ENCODE measurements at regions not wholly inside any gene's neighbourhood (a gene's known extent, or its start where the extent isn't known, plus 50 kb on each side); places are given as distances from the start of the nearest gene placed in this dataset.
"Not testable (repeated sequence)": the region's sequence is repeated elsewhere in the genome, so short reads cannot be mapped to it uniquely, and the experiment has no call there.

DNA sequence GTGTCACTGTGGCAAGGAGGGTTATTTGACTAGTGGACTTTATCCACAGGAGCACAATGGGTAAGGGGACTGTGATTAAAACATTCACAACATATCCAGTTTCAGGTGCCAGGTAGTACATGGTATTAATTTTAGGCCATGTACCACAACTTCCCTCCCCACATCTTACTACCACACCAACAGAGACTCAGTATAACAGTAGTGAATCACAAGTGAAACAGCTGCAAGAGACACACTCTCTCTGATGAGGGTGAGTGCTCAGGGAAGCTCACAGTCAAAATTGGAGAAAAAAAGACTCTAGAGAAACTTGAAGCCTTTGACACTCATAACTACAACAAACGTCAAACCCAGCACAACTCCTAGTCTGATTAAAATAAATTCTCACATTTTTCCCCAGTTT, 367.6 kb upstream of the GYPC start:
- Mint-ChIP-seq H3K27me3 (ENCODE audit: low read depth in 3 of 3) (peaks cover 0 to 3% (median 3%) of the 10 kb centered on the region in 3 donors), H3K27ac (no peak overlapping the region), H3K9me3 (peaks cover 0 to 3% (median 0%) of the 10 kb centered on the region in 7 donors), H3K36me3 (no peaks in the 10 kb centered on the region), H3K4me1 (no peaks in the 10 kb centered on the region), H3K4me3 (no peak overlapping the region)
- no peak for DNase-seq
- H3K4me3 ChIP-seq (replicated peaks in 1 of 3; ENCODE audit: low read depth in 2 of 3, low read length in 3 of 3) = no peak overlapping the region
- no peaks in the 10 kb centered on the region for H3K79me2 ChIP-seq (ENCODE audit: insufficient read depth, low read length)
- no peaks in the 10 kb centered on the region for H3K9me3 ChIP-seq (replicated peaks in 1 of 2; ENCODE audit: control insufficient read depth in 1 of 2, insufficient read depth in 1 of 2, low read length in 2 of 2)
- no CpG with 5 or more reads among the region's 1 CpG for WGBS (ENCODE audit: insufficient coverage)
- TF ChIP-seq, protein P1, sequence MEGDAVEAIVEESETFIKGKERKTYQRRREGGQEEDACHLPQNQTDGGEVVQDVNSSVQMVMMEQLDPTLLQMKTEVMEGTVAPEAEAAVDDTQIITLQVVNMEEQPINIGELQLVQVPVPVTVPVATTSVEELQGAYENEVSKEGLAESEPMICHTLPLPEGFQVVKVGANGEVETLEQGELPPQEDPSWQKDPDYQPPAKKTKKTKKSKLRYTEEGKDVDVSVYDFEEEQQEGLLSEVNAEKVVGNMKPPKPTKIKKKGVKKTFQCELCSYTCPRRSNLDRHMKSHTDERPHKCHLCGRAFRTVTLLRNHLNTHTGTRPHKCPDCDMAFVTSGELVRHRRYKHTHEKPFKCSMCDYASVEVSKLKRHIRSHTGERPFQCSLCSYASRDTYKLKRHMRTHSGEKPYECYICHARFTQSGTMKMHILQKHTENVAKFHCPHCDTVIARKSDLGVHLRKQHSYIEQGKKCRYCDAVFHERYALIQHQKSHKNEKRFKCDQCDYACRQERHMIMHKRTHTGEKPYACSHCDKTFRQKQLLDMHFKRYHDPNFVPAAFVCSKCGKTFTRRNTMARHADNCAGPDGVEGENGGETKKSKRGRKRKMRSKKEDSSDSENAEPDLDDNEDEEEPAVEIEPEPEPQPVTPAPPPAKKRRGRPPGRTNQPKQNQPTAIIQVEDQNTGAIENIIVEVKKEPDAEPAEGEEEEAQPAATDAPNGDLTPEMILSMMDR (IDR thresholded peaks at IDR 0.05) = no peak
- no peak overlapping the region for H3K9ac ChIP-seq (ENCODE audit: insufficient read depth, low read length, poor library complexity, severe bottlenecking)
- no peaks in the 10 kb centered on the region for H4K20me1 ChIP-seq (ENCODE audit: insufficient read depth, low read length)
- H3K27ac ChIP-seq (ENCODE audit: low read depth in 1 of 2, low read length in 2 of 2) = no peak overlapping the region
- intact Hi-C loops (cut with micrococcal nuclease) = no loop called here
- H3K4me1 ChIP-seq (ENCODE audit: control insufficient read depth in 1 of 2, insufficient read depth in 2 of 2, low read length in 2 of 2) = no peaks in the 10 kb centered on the region
- no peak overlapping the region for H3K4me2 ChIP-seq (replicated peaks; ENCODE audit: extremely low read depth, low read length, poor library complexity, severe bottlenecking)
- no peaks in the 10 kb centered on the region for H3K27me3 ChIP-seq (ENCODE audit: control insufficient read depth in 2 of 2, insufficient read depth in 2 of 2, low read length in 2 of 2)
- no peaks in the 10 kb centered on the region for H3K36me3 ChIP-seq (replicated peaks in 1 of 2; ENCODE audit: control insufficient read depth in 1 of 2, insufficient read depth in 2 of 2, low read length in 2 of 2)
- no peak overlapping the region for H2AFZ ChIP-seq (ENCODE audit: insufficient read depth, low read depth, low read length, poor library complexity, severe bottlenecking)

DNA sequence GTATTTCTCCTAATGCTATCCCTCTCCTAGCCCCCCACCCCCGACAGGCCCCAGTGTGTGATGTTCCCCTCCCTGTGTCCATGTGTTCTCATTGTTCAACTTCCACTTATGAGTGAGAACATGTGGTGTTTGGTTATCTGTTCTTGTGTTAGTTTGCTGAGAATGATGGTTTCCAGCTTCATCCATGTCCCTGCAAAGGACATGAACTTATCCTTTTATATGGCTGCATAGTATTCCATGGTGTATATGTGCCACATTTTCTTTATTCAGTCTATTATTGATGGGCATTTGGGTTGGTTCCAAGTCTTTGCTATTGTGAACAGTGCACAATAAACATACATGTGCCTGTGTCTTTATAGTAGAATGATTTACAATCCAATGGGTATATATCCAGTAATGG, 362.0 kb upstream of the GYPC start:
- H3K27ac Mint-ChIP-seq; H3K36me3 Mint-ChIP-seq; H3K4me3 Mint-ChIP-seq; H3K27me3 ChIP-seq (ENCODE audit: control insufficient read depth in 2 of 2, insufficient read depth in 2 of 2, low read length in 2 of 2); H3K4me3 ChIP-seq (replicated peaks in 1 of 3; ENCODE audit: low read depth in 2 of 3, low read length in 3 of 3); H3K4me1 Mint-ChIP-seq; H3K9me3 ChIP-seq (replicated peaks in 1 of 2; ENCODE audit: control insufficient read depth in 1 of 2, insufficient read depth in 1 of 2, low read length in 2 of 2); H3K27ac ChIP-seq (ENCODE audit: low read depth in 1 of 2, low read length in 2 of 2); H3K4me1 ChIP-seq (ENCODE audit: control insufficient read depth in 1 of 2, insufficient read depth in 2 of 2, low read length in 2 of 2); H2AFZ ChIP-seq (ENCODE audit: insufficient read depth, low read depth, low read length, poor library complexity, severe bottlenecking); H3K27me3 Mint-ChIP-seq (ENCODE audit: low read depth in 3 of 3); DNase-seq; H3K36me3 ChIP-seq (replicated peaks in 1 of 2; ENCODE audit: control insufficient read depth in 1 of 2, insufficient read depth in 2 of 2, low read length in 2 of 2); H3K9me3 Mint-ChIP-seq; H3K79me2 ChIP-seq (ENCODE audit: insufficient read depth, low read length); intact Hi-C loops (cut with micrococcal nuclease); H3K9ac ChIP-seq (ENCODE audit: insufficient read depth, low read length, poor library complexity, severe bottlenecking); H3K4me2 ChIP-seq (replicated peaks; ENCODE audit: extremely low read depth, low read length, poor library complexity, severe bottlenecking); H4K20me1 ChIP-seq (ENCODE audit: insufficient read depth, low read length): not testable (repeated sequence)
- no CpG with 5 or more reads among the region's 1 CpG for WGBS (ENCODE audit: insufficient coverage)
